Pancreas (tissue), 10 donors: ENCODE measurements at regions not wholly inside any gene's neighbourhood (a gene's known extent, or its start where the extent isn't known, plus 50 kb on each side); places are given as distances from the start of the nearest gene placed in this dataset.
A peak's percentile ranks its signal among the peaks of the same experiment; 100 is the strongest.
"Not testable (repeated sequence)": the region's sequence is repeated elsewhere in the genome, so short reads cannot be mapped to it uniquely, and the experiment has no call there.

Experiments
- ATAC-seq, 4 donors: fragments of 200-7000 bp; cut with Tn5 transposase; one replicate each; pipeline versions ENCODE4 v1.8.0 to v1.9.1; 2020; ENCODE audit warnings: mild to moderate bottlenecking in 4 of 4, moderate library complexity in 4 of 4
- DNase-seq, 6 donors: peaks; one replicate each; pipeline ENCODE4 v3.0.0-alpha.2; 2020
- FAIRE-seq: peaks from 2 replicates; lab custom pipeline; 2012; peaks lifted over from hg19 to GRCh38; lab: Jason Lieb, UNC
- H3K27ac ChIP-seq, 4 donors: fragments of 200-600 bp; sonication (generic); 1 replicate in 3 of 4; 2 replicates in 1 of 4; pipeline versions ENCODE4 v1.5.0 to v1.8.0; 2020
- H3K27me3 ChIP-seq, 4 donors: fragments of 200-600 bp; one replicate each; pipeline ENCODE4 v1.8.0; 2021
- H3K36me3 ChIP-seq, 3 donors: fragments of 200-600 bp; sonication (generic) in 1 of 3; one replicate each; pipeline versions ENCODE4 v1.5.0 to v1.8.0; 2020 to 2021
- H3K4me1 ChIP-seq, 3 donors: fragments of 200-600 bp; one replicate each; pipeline ENCODE4 v1.8.0; 2021
- H3K4me3 ChIP-seq, 4 donors: fragments of 200-600 bp; sonication (generic) in 2 of 4; one replicate each; pipeline versions ENCODE4 v1.5.0 to v1.8.0; 2020 to 2021
- H3K9me3 ChIP-seq, 4 donors: fragments of 200-600 bp; one replicate each; pipeline ENCODE4 v1.8.0; 2021
- WGBS, 2 donors: extraction: QIAGEN DNeasy Blood & Tissue Kit; methylation state at CpG; one replicate each; pipeline ENCODE4 v1.1.7; 2013; 5-methylcytosine and 5-hydroxymethylcytosine counted together
- intact Hi-C, 3 donors: fragments of 100-400 bp; cut with DNase I; formaldehyde crosslinking; loops; one replicate each; pipeline versions ENCODE4 v1.11.1 to v1.14.2; 2022
- TF ChIP-seq, protein P1 (sequence below), 4 donors: fragments of 200-600 bp; sonication (generic) in 3 of 4; IDR thresholded peaks; one replicate each; pipeline versions ENCODE4 v1.5.0 to v1.8.0; 2021; ENCODE audit warnings: antibody characterized with exemption in 4 of 4
- donor health status: healthy with polysubstance abuse.
- donor health status: DM: no; HTN: no; CAD: no; lungs with moderate emphysema.
- donor health status: DM: no; HTN: no; CAD: no.
- donor health status: control.
- donor health status: control.
- donor health status: Bipolar disorder and iron deficiency.
- donor health status: DM: yes; HTN: yes; CAD: no.
- donor health status: DM: no; HTN: no; CAD: no.
- donor health status: DM: no; HTN: no; CAD: no.
- donor health status: DM: yes; HTN: yes; CAD: no.

DNA sequence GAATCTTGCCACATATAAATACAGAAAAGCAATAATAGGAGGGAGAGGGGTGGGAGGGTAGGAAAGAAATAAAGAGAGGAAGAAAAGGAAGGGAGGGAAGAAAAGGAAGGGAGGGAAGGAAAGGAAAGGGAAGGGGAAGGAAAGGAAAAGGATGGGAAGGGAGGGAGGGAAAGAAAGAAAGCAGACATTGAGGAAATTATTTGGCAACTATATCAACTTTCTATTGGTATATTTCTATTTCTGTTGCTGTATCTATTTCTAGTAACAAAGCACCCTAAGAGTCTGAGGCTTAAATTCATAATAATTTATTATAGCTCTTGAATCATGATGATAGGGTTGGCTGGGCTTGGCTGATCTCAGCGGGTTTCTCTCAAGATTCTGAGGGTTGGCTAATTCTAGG lies 648.0 kb downstream of the CCDC85A start:
- no peaks in the 10 kb centered on the region for H3K36me3 ChIP-seq
- no peaks in the 10 kb centered on the region for H3K9me3 ChIP-seq
- 62 to 80% methylated on average over 1 of the region's 1 CpG for WGBS, 2 donors
- no peak for DNase-seq
- intact Hi-C loops = no loop called here
- H3K27ac ChIP-seq = no peak overlapping the region
- FAIRE-seq = no peak
- ATAC-seq = no peak
- no peaks in the 10 kb centered on the region for H3K27me3 ChIP-seq
- H3K4me1 ChIP-seq = no peaks in the 10 kb centered on the region
- TF ChIP-seq, protein P1, sequence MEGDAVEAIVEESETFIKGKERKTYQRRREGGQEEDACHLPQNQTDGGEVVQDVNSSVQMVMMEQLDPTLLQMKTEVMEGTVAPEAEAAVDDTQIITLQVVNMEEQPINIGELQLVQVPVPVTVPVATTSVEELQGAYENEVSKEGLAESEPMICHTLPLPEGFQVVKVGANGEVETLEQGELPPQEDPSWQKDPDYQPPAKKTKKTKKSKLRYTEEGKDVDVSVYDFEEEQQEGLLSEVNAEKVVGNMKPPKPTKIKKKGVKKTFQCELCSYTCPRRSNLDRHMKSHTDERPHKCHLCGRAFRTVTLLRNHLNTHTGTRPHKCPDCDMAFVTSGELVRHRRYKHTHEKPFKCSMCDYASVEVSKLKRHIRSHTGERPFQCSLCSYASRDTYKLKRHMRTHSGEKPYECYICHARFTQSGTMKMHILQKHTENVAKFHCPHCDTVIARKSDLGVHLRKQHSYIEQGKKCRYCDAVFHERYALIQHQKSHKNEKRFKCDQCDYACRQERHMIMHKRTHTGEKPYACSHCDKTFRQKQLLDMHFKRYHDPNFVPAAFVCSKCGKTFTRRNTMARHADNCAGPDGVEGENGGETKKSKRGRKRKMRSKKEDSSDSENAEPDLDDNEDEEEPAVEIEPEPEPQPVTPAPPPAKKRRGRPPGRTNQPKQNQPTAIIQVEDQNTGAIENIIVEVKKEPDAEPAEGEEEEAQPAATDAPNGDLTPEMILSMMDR (IDR thresholded peaks at IDR 0.05) = no peak
- H3K4me3 ChIP-seq = no peak overlapping the region

GRCh38 chr2:56834686-56835085 lies 650.9 kb downstream of the CCDC85A start:
- Histone ChIP-seq H3K36me3 (no peaks in the 10 kb centered on the region), H3K4me3 (no peak overlapping the region), H3K27me3 (no peaks in the 10 kb centered on the region), H3K27ac (no peak overlapping the region), H3K9me3 (no peaks in the 10 kb centered on the region), H3K4me1 (no peaks in the 10 kb centered on the region)
- no peak for FAIRE-seq
- ATAC-seq = no peak
- intact Hi-C loops = no loop called here
- WGBS, 2 donors = 49 to 73% methylated on average over 5 of the region's 5 CpGs
- TF ChIP-seq, protein P1 (IDR thresholded peaks at IDR 0.05) = no peak
- no peak for DNase-seq

DNA sequence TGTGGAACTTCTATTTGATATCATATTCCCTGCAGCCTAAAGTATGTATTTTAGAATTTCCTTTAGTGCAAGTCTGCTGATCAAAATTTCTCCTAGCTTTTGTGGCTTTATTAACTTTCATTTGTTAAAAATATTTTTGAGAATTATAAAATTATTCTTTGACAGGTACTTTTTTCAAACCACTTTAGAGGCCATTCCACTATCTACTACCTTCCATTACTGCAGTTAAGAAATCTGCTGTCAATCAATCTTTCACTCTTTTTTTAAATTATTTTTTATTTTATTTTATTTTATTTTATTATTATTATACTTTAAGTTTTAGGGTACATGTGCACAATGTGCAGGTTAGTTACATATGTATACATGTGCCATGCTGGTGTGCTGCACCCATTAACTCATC lies 656.2 kb downstream of the CCDC85A start:
- FAIRE-seq, H3K27ac ChIP-seq, intact Hi-C loops, DNase-seq, H3K27me3 ChIP-seq, H3K4me1 ChIP-seq, ATAC-seq, H3K9me3 ChIP-seq, H3K36me3 ChIP-seq, H3K4me3 ChIP-seq: not testable (repeated sequence)

DNA sequence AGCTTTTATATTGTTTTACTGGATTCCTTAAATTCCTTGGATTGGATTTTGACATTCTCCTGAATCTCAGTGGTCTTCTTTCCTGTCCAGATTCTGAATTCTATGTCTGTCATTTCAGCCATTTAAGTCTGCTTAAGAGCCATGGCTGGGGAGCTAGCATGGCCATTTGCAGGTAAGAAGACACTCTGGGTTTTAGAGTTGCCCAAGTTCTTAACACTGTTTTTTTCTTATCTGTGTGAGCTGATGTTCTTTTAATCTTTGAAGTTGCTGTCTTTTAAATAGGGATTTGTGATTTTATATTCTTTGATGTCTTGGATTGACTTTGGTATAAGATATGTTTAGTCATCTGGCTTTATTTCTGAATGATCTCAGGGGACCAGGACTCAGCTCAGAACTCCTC lies 677.2 kb downstream of the CCDC85A start:
- Histone ChIP-seq H3K4me1 (no peaks in the 10 kb centered on the region), H3K27me3 (no peaks in the 10 kb centered on the region), H3K27ac (no peak overlapping the region), H3K4me3 (no peak overlapping the region), H3K9me3 (no peaks in the 10 kb centered on the region), H3K36me3 (no peaks in the 10 kb centered on the region)
- TF ChIP-seq, protein P1 (IDR thresholded peaks at IDR 0.05) = no peak
- DNase-seq (no peak), ATAC-seq (no peak), FAIRE-seq (no peak)
- intact Hi-C loops = no loop called here

- intact Hi-C loops = no loop called here
- Histone ChIP-seq H3K36me3 (no peaks in the 10 kb centered on the region), H3K27ac (no peak overlapping the region), H3K9me3 (no peaks in the 10 kb centered on the region), H3K4me1 (no peaks in the 10 kb centered on the region), H3K4me3 (no peak overlapping the region), H3K27me3 (no peaks in the 10 kb centered on the region)
- TF ChIP-seq, protein P1 (IDR thresholded peaks at IDR 0.05) = no peak
- WGBS, 2 donors = 65 to 80% methylated on average over 1 of the region's 1 CpG
- FAIRE-seq (no peak), ATAC-seq (no peak), DNase-seq (no peak)
Measured at GRCh38 chr2:56871644-56872043, 687.9 kb downstream of the CCDC85A start.

- H3K4me3 ChIP-seq = no peak overlapping the region
- H3K36me3 ChIP-seq = no peaks in the 10 kb centered on the region
- no peak overlapping the region for H3K27ac ChIP-seq
- no peaks in the 10 kb centered on the region for H3K4me1 ChIP-seq
- H3K27me3 ChIP-seq = no peaks in the 10 kb centered on the region
- H3K9me3 ChIP-seq = no peaks in the 10 kb centered on the region
- TF ChIP-seq, protein P1 (IDR thresholded peaks at IDR 0.05) = no peak
- intact Hi-C loops = no loop called here
- DNase-seq (peak in 1 of 6 donors; percentile 48), FAIRE-seq (no peak), ATAC-seq (no peak)
- 73 to 89% methylated on average over 4 of the region's 4 CpGs for WGBS, 2 donors
Measured at GRCh38 chr2:56874717-56875116, 690.9 kb downstream of the CCDC85A start.
